Erythroblast (primary cell): ENCODE measurements at regions not wholly inside any gene's neighbourhood (a gene's known extent, or its start where the extent isn't known, plus 50 kb on each side); places are given as distances from the start of the nearest gene placed in this dataset.

Experiments used
- GATA1 ChIP-seq: IDR thresholded peaks from 2 replicates; pipeline ENCODE4 v1.6.1; 2011; ENCODE audit warnings: low read depth, mild to moderate bottlenecking, control low read depth, low read length, moderate library complexity
- POLR2A ChIP-seq: IDR thresholded peaks from 2 replicates; pipeline ENCODE4 v1.6.1; 2011; ENCODE audit warnings: mild to moderate bottlenecking, low read length

DNA sequence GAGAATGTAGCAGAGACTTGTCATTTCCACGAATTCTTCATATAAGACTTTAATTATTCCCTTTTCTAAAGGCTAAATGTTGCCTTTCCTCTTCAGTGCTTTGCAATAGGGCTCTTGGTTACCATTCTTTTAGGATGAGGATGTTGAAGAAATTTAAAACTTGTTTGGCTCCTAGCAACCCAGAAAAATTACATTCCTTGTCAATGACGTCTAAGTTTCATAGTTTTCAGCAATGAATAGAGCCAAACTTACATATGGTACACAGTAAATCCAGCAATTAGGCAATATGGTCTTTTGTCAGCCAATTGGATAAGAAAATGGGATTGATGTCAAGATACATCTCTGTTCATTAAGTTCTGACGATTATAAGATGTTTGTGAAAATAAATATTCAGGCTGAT lies 1639.6 kb upstream of the PCDH10 start:
- no peak for TF ChIP-seq POLR2A
- no peak for TF ChIP-seq GATA1
